Fibroblast of the aortic adventitia (primary cell): ENCODE measurements at regions not wholly inside any gene's neighbourhood (a gene's known extent, or its start where the extent isn't known, plus 50 kb on each side); places are given as distances from the start of the nearest gene placed in this dataset.

Experiments used
- DNase-seq: peaks from one replicate; pipeline ENCODE4 v3.0.0-alpha.2; 2010; ENCODE audit warnings: low read depth
- H3K4me3 ChIP-seq: 2 replicates; pipeline ENCODE4 v1.5.1; 2011; ENCODE audit warnings: low read depth, mild to moderate bottlenecking, control low read depth, low read length, moderate library complexity
- CTCF ChIP-seq: IDR thresholded peaks from 2 replicates; pipeline ENCODE4 v1.5.1; 2011; ENCODE audit warnings: mild to moderate bottlenecking, low read length, control low read depth, inconsistent platforms; ENCODE audit not compliant: insufficient read depth

DNA sequence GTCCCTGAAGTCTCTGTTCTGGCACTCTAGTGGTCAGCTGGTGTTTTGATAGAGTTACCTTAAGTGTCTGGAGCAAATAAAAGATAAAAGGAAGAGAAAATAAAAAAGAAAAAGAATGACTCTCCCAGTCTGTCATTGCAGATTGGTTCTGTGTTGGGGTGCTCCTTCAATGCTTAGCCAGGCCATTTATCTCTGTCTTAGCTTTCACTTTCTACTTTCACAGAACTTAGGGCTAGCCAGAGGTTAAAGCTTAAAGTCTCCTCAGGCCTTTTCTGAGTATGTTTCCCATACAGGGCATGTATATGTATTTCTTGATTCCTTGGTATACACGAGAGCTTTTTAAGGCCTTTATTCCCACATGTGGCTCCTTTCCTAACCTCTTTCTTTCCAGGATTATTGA is 83.1 kb upstream of the TEX13D start:
- no peak for TF ChIP-seq CTCF
- H3K4me3 ChIP-seq, result no peak overlapping the region
- no peak for DNase-seq

- DNase-seq, result no peak
- no peak overlapping the region for H3K4me3 ChIP-seq
- TF ChIP-seq CTCF, result no peak
Observed at GRCh38 chrX:124250835-124251437, 81.5 kb upstream of the TEX13D start.

DNA sequence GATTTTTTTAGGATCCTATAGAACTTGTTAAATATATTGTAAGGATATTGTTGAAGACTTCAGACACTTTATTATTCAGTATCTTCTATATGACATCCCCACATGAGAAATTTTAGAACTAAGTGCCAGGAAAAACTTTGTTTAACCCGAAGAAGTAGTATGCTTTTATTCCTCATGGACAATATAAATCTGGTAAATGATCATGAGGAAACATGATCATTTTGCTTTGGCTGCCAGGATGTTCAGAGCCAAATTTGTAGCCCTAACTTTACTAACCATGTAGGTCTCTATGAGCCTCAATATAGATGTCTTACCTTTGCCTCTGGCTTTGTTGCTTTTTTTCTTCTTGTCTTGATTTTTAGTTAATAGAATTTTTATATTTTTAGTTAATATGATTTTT is 77.8 kb upstream of the TEX13D start:
- DNase-seq, result no peak
- TF ChIP-seq CTCF, result no peak
- no peak overlapping the region for H3K4me3 ChIP-seq

GRCh38 chrX:124256216-124256615 is 76.2 kb upstream of the TEX13D start:
- DNase-seq, result peak; percentile 51
- no peak overlapping the region for H3K4me3 ChIP-seq
- TF ChIP-seq CTCF, result no peak

DNA sequence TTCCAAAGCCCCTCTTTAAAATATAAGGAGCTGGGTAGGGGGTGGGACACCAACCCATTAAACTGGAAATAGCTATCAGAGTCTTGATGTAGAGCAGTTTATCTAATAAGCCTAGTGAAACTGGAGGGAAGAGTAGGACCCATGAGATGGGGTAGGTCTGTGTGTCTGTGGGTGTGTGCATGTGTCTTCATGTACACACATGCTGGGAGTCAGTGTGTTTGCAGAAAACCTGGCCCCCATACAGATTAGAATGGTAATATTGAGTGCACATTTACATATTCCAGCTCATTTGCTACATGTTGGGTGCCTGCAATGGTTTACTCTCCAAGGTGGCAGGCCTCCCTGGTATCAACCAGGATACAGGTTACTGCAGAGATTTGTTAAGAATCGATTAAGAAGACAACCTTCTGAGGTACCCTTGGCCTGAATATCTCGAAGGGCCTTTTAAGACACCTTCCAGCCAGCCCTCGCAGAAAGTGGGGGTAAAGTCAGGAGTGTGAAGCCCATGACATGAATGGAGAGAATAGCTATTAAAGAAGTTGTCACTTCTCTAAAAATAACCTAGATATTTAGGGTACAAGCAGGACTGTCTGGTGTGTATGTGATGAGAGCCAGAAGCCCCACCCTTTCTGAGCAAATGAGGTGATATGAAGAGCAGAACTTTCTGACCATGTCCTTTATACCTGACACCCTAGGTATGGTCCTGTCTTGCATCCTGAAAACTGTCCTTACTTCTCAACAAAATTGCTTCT is 75.7 kb upstream of the TEX13D start:
- no peak for DNase-seq
- TF ChIP-seq CTCF, result no peak
- no peak overlapping the region for H3K4me3 ChIP-seq

DNA sequence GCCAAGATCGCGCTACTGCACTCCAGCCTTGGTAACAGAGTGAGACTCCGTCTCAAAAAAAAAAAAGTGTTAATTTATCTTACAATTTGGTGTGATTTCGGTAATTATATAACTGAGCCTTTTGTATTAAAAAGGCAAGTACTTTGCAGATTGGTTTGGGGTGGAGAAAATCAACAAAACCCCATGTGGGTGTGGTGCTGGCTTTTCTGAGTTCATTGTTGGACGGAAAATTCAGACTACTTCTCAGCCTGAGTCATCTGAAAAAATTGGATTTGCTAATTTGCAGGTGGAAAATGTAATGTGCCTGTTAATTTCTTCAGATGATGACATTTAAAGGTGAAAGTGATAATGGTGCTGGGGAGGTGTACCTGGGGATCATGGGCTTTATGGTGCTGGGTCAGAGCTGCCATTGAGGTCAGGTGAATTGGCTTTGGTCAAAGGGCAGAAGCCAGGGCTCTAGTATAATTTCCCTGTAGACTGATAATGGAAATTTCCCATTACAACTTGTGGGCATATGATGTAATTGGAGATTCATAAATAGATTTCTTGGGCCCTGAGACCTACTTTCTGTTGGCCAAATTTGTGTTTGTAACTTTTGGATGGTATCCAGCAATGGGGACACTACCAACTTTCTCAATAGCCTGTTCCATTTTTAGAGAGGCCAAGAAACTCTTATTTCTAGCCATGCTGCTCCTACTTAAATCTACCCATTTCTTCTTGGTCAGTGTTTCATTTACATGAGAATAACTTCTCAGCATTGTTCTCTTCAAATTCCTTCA is 74.3 kb upstream of the TEX13D start:
- no peak overlapping the region for H3K4me3 ChIP-seq
- no peak for TF ChIP-seq CTCF
- no peak for DNase-seq
